PFSK-1 (cell line): ENCODE measurements at regions not wholly inside any gene's neighbourhood (a gene's known extent, or its start where the extent isn't known, plus 50 kb on each side); places are given as distances from the start of the nearest gene placed in this dataset.

ENCODE experiments used
- FOXP2 ChIP-seq: optimal IDR thresholded peaks from 2 replicates; pipeline ENCODE3; 2011; ENCODE audit warnings: borderline replicate concordance, control low read depth, inconsistent platforms; ENCODE audit not compliant: insufficient read depth; ENCODE audit errors: extremely low read length, extremely low read depth
- POLR2AphosphoS5 ChIP-seq: IDR thresholded peaks from 2 replicates; pipeline ENCODE4 v1.6.1; 2012; ENCODE audit warnings: low read depth, mild to moderate bottlenecking, control low read depth, low read length, moderate library complexity
- SIN3A ChIP-seq: IDR thresholded peaks from 2 replicates; pipeline ENCODE4 v1.6.1; 2012; ENCODE audit warnings: mild to moderate bottlenecking, low read length, moderate library complexity, borderline replicate concordance; ENCODE audit not compliant: insufficient read depth
- TAF1 ChIP-seq: IDR thresholded peaks from 2 replicates; pipeline ENCODE4 v1.6.1; 2012; ENCODE audit warnings: low read length, control low read depth, borderline replicate concordance; ENCODE audit not compliant: insufficient read depth
- TF ChIP-seq, protein P1 (sequence below), 2 experiments: IDR thresholded peaks; 2 replicates each; pipeline versions ENCODE4 v1.6.1 to v1.8.0; 2011 to 2012; ENCODE audit warnings: low read depth in 2 of 2, low read length in 2 of 2, control low read depth in 1 of 2, inconsistent platforms in 1 of 2, mild to moderate bottlenecking in 1 of 2, moderate library complexity in 1 of 2; ENCODE audit not compliant: insufficient read depth in 1 of 2

DNA sequence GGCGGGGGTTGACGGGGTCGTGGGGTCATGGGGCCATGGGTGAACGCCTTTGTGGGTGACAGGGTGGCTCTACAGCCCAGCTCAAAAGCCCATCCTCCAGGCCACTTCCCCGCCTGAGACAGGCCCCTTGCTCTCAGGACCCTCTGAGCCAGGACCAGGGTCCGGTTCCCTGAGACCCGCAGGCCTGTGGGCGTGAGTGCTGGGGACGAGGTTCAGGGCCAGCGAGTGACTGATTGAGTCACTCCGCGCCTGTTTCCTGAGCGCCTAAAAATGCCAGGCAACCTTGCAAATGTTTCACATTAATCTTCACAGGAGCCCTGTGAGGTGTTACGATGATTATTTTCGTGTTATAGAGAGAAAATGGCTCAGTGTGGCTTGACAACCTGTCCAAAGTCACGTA lies 97.8 kb downstream of the ZNF674 start:
- TF ChIP-seq TAF1 = no peak
- TF ChIP-seq FOXP2 = no peak
- TF ChIP-seq, protein P1, sequence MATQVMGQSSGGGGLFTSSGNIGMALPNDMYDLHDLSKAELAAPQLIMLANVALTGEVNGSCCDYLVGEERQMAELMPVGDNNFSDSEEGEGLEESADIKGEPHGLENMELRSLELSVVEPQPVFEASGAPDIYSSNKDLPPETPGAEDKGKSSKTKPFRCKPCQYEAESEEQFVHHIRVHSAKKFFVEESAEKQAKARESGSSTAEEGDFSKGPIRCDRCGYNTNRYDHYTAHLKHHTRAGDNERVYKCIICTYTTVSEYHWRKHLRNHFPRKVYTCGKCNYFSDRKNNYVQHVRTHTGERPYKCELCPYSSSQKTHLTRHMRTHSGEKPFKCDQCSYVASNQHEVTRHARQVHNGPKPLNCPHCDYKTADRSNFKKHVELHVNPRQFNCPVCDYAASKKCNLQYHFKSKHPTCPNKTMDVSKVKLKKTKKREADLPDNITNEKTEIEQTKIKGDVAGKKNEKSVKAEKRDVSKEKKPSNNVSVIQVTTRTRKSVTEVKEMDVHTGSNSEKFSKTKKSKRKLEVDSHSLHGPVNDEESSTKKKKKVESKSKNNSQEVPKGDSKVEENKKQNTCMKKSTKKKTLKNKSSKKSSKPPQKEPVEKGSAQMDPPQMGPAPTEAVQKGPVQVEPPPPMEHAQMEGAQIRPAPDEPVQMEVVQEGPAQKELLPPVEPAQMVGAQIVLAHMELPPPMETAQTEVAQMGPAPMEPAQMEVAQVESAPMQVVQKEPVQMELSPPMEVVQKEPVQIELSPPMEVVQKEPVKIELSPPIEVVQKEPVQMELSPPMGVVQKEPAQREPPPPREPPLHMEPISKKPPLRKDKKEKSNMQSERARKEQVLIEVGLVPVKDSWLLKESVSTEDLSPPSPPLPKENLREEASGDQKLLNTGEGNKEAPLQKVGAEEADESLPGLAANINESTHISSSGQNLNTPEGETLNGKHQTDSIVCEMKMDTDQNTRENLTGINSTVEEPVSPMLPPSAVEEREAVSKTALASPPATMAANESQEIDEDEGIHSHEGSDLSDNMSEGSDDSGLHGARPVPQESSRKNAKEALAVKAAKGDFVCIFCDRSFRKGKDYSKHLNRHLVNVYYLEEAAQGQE (IDR thresholded peaks at IDR 0.05; ENCODE audit: insufficient read depth in 1 of 2, low read depth in 2 of 2, low read length in 2 of 2) = no peak
- no peak for TF ChIP-seq SIN3A
- TF ChIP-seq POLR2AphosphoS5 = no peak

DNA sequence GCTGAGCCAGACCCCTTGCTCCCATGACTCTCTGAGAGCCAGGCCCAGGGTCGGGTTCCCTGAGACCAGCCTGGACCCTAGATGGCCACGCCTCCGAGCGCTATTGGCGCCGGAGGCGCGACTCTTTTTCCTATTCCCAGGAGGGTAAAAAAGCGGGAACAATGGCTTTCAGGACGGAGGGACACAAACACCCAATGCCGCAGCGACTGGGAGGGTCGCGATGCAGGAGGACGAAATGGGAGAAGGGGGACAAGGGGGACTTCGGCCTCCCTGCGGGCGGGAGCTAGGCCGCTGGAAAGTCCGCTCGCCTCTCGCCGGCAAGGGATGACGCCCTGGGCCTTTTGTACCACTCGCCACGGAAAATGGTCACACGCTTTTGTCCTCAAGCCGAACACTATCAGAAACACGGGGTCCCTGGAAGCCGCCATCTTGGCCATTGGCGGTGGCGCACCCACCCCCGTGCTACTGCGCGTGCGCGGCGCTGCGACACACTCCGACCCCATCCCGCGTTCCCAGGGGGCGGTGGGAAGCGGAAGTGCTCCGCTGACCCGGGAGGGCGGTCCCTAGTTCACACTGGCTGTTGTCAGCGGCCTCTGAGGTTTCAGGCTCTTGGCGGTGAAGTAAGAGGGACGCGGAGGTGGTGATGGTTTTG lies 98.4 kb downstream of the ZNF674 start:
- TF ChIP-seq POLR2AphosphoS5 (peak; percentile 40; the same call in 1 of the 2 replicates), SIN3A (no peak), FOXP2 (peak; percentile 22)

DNA sequence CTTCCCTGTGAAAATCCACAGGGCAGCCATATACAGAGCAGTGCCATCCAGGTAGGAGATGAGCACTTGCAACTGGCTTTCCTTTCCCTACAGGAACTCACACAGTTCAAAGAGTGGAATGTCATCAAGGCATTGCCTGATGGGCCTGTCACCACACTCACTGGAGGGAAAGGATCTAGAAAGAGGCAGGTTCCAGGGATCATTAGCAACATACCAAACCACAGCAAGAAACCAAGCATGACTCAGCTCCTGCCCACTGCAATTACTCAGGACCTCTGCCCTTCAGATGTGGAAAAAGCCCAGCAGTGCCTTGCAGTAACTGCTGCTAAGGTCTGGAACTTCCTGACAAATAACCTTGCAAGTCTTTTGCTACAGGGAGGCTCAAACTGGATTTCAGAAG lies 101.2 kb downstream of the ZNF674 start:
- TF ChIP-seq, protein P1 (IDR thresholded peaks at IDR 0.05; ENCODE audit: insufficient read depth in 1 of 2, low read depth in 2 of 2, low read length in 2 of 2) = no peak
- TF ChIP-seq TAF1 (no peak), SIN3A (no peak), POLR2AphosphoS5 (no peak), FOXP2 (no peak)

DNA sequence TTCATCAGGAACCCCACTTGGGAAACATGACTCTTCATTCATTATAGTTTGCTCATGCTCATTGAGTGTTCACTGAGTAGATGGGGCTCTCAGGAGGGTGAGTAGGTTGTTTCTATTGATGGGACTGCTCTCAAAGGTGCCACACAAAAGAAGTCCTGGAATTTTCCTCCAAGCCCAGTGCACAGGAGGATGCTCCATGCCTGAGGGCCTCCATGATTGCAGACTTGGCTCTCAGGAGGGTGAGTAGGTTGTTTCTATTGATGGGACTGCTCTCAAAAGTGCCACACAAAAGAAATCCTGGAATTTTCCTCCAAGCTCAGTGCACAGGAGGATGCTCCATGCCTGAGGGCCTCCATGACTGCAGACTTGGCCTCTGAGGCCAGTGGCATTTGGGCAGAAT lies 108.5 kb downstream of the ZNF674 start:
- TF ChIP-seq TAF1 (no peak), SIN3A (no peak), POLR2AphosphoS5 (no peak), FOXP2 (no peak)
- TF ChIP-seq, protein P1 (IDR thresholded peaks at IDR 0.05; ENCODE audit: insufficient read depth in 1 of 2, low read depth in 2 of 2, low read length in 2 of 2) = no peak

DNA sequence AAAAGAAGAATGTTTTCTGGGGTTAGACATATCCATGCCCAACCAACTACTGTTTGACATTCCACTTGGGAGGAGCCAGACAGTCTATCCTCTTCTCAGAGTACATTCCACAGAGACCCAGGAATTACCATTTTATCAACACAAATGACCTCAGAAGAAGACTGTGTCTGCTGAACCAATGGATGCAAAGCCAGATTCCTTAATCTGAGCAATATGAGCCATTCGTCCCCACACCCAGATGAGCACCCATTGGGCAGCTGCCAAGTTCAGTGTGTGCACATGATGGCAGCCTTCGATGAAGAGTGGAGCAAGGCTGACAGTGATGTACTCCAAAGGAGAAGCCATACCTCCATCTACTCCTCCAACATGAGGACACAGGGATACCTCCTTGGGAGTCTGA lies 111.3 kb downstream of the ZNF674 start:
- TF ChIP-seq, protein P1 (IDR thresholded peaks at IDR 0.05; ENCODE audit: insufficient read depth in 1 of 2, low read depth in 2 of 2, low read length in 2 of 2) = no peak
- TF ChIP-seq SIN3A = no peak
- TF ChIP-seq TAF1 = no peak
- TF ChIP-seq POLR2AphosphoS5 = no peak
- no peak for TF ChIP-seq FOXP2
